ENCODE measurements at regions not wholly inside any gene's neighbourhood (a gene's known extent, or its start where the extent isn't known, plus 50 kb on each side); places are given as distances from the start of the nearest gene placed in this dataset.

DNA sequence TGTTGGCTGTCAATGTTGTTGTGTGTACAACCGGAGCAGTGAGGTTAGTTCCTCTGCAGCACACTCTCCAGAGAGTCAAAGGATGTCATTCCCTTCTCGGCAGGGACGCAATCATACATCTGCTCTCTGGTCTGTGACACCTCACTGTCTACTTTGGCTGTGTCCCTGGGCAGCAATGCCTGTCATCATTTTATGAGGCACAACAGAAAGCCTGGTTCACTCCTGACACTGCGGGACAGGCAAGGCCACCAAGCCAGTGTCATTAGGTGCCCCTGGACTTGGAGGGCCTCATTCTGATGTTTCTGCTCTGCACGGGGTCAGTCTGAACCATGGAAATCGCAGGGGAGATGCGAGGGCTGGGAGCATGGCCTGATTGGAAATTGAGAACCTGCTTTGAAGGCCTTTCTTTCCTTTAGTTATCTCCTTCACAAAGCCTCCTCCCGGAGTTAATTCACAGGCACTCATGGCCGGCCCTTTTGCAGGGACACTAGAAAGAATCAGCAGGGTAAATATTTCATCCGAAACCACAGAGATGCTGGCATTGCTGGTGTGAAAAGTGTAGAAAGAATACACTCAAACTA is 284.4 kb downstream of the ZNF536 start (continued):
- TF ChIP-seq FOSL2 (IDR thresholded peaks at IDR 0.05) = no peak
- no peak for TF ChIP-seq FOSL2 (CRISPR knock-in tag; IDR thresholded peaks at IDR 0.05)
- TF ChIP-seq HDAC2 (IDR thresholded peaks at IDR 0.05) = no peak
- no peak for TF ChIP-seq CEBPB (IDR thresholded peaks at IDR 0.05)

DNA sequence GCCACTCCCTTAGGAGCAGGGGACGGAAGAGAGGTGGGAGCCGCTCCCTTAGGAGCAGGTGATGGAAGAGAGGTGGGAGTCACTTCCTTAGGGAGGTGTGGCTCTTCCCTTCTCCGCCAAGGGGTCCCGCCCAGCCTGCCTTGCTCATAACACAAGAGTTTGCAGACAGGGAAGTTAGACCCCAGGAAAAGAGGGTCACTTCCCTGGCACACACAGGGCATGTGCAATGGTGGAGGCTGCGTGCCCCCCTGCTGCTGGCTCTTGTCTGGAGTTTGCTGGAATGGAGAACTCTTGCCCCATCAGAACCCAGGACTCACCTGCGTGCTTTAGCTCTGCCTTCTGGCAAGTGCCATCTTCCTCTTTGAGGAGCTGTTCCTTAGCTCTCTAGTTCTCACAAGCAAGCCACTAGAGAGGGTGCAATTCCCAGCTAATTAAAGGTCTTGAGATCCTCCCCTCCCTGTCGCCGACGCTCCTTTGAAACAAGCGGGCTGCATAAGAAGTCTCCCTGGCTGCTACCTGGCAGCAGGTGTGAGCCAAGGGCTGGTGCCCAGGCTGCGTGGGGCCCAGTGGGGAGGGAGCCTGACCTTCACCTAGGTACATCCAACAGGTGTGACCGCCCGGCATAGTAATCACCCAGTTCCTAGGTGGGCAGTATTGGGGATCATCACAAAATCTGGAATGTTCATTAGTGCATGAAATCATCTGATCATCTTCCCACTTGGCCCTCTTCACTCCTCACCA is 281.6 kb downstream of the ZNF536 start:
- no peak overlapping the region for H3K4me2 ChIP-seq
- DNase-seq (ENCODE audit: low read depth in 1 of 2, low spot score in 1 of 2) = no peak
- ChIA-PET POLR2A (no interaction called here), CTCF (interaction anchor here (0.7 to 6.7 kb wide), 4 partner anchors 8 to 430 kb away, joined by 3 to 93 read pairs (median 4); no protein-coding TSS in a partner anchor)
- H3K4me1 ChIP-seq = no peaks in the 10 kb centered on the region
- TF ChIP-seq SMC3 (IDR thresholded peaks at IDR 0.05) = no peak
- no peak for TF ChIP-seq MYC (IDR thresholded peaks at IDR 0.05; ENCODE audit: borderline replicate concordance, low read length)
- TF ChIP-seq, protein P1, sequence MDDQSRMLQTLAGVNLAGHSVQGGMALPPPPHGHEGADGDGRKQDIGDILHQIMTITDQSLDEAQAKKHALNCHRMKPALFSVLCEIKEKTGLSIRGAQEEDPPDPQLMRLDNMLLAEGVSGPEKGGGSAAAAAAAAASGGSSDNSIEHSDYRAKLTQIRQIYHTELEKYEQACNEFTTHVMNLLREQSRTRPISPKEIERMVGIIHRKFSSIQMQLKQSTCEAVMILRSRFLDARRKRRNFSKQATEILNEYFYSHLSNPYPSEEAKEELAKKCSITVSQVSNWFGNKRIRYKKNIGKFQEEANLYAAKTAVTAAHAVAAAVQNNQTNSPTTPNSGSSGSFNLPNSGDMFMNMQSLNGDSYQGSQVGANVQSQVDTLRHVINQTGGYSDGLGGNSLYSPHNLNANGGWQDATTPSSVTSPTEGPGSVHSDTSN (IDR thresholded peaks at IDR 0.05) = no peak
- no peak for TF ChIP-seq POLR2A (IDR thresholded peaks at IDR 0.05; ENCODE audit: low read length)
- TF ChIP-seq KDM5A (IDR thresholded peaks at IDR 0.05) = no peak
- TF ChIP-seq, protein P2, sequence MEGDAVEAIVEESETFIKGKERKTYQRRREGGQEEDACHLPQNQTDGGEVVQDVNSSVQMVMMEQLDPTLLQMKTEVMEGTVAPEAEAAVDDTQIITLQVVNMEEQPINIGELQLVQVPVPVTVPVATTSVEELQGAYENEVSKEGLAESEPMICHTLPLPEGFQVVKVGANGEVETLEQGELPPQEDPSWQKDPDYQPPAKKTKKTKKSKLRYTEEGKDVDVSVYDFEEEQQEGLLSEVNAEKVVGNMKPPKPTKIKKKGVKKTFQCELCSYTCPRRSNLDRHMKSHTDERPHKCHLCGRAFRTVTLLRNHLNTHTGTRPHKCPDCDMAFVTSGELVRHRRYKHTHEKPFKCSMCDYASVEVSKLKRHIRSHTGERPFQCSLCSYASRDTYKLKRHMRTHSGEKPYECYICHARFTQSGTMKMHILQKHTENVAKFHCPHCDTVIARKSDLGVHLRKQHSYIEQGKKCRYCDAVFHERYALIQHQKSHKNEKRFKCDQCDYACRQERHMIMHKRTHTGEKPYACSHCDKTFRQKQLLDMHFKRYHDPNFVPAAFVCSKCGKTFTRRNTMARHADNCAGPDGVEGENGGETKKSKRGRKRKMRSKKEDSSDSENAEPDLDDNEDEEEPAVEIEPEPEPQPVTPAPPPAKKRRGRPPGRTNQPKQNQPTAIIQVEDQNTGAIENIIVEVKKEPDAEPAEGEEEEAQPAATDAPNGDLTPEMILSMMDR (IDR thresholded peaks at IDR 0.05) = no peak
- WGBS (ENCODE audit: missing lambda C conversion rate) = 35% methylated on average over 13 of the region's 13 CpGs
- H3K27ac ChIP-seq = no peak overlapping the region
- no peak overlapping the region for H3K4me3 ChIP-seq
- FAIRE-seq = no peak
- H3K9me3 ChIP-seq = peaks cover 7% of the 10 kb centered on the region; the same call in 1 of the 3 replicates
- no peak for ATAC-seq

DNA sequence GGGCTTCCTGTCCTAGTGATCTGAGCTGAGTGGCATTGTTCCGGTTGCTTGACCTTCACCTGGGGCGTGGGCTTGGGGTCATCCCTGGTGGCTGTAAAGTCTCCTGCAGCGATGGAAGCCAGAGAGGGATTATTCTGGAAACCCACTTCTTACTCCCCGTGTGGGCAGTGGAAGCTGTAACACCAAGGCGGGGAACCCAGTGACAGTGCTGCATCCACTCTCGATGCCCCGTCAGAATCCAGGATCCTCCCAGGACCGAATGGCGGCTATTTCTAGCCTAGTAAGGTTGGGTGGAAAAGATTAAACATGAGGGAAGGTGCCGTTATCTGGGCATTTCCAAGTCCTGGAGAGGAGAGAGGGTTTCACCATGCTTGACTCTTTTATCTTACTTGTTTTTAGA is 280.6 kb downstream of the ZNF536 start:
- no peaks in the 10 kb centered on the region for H3K4me1 ChIP-seq
- no peak for ATAC-seq
- H3K27ac ChIP-seq = no peak overlapping the region
- no peak for DNase-seq (ENCODE audit: low read depth in 1 of 2, low spot score in 1 of 2)
- CTCF ChIA-PET = interaction anchor here (1.2 to 6.7 kb wide), 5 partner anchors 9 to 795 kb away, joined by 3 to 93 read pairs (median 4); no protein-coding TSS in a partner anchor
- no peak overlapping the region for H3K4me2 ChIP-seq
- WGBS (ENCODE audit: missing lambda C conversion rate) = 18% methylated on average over 10 of the region's 10 CpGs
- no peak for TF ChIP-seq RARB (CRISPR knock-in tag; IDR thresholded peaks at IDR 0.05)
- TF ChIP-seq ZSCAN20 (CRISPR knock-in tag; IDR thresholded peaks at IDR 0.05) = no peak
- TF ChIP-seq JUNB (IDR thresholded peaks at IDR 0.05) = no peak
- TF ChIP-seq EHMT2 (IDR thresholded peaks at IDR 0.05; ENCODE audit: low read depth) = no peak
- no peak for TF ChIP-seq HOXA7 (CRISPR knock-in tag; IDR thresholded peaks at IDR 0.05)
- TF ChIP-seq CBX8 (IDR thresholded peaks at IDR 0.05) = no peak
- TF ChIP-seq, protein P3, sequence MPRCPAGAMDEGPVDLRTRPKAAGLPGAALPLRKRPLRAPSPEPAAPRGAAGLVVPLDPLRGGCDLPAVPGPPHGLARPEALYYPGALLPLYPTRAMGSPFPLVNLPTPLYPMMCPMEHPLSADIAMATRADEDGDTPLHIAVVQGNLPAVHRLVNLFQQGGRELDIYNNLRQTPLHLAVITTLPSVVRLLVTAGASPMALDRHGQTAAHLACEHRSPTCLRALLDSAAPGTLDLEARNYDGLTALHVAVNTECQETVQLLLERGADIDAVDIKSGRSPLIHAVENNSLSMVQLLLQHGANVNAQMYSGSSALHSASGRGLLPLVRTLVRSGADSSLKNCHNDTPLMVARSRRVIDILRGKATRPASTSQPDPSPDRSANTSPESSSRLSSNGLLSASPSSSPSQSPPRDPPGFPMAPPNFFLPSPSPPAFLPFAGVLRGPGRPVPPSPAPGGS (IDR thresholded peaks at IDR 0.05) = no peak
- TF ChIP-seq MAZ (IDR thresholded peaks at IDR 0.05; ENCODE audit: borderline replicate concordance, low read depth, low read length) = no peak
- TF ChIP-seq ZFP36 (IDR thresholded peaks at IDR 0.05; ENCODE audit: borderline replicate concordance, partially characterized antibody) = no peak
- no peak for TF ChIP-seq FOXS1 (CRISPR knock-in tag; IDR thresholded peaks at IDR 0.05)
- no peak for TF ChIP-seq BHLHE40 (IDR thresholded peaks at IDR 0.05; ENCODE audit: low read depth, low read length)
- POLR2A ChIA-PET = no interaction called here
- H3K9me3 ChIP-seq = no peaks in the 10 kb centered on the region
- no peak overlapping the region for H3K4me3 ChIP-seq
- no peak for FAIRE-seq
